ENCODE measurements at regions not wholly inside any gene's neighbourhood (a gene's known extent, or its start where the extent isn't known, plus 50 kb on each side); places are given as distances from the start of the nearest gene placed in this dataset.

DNA sequence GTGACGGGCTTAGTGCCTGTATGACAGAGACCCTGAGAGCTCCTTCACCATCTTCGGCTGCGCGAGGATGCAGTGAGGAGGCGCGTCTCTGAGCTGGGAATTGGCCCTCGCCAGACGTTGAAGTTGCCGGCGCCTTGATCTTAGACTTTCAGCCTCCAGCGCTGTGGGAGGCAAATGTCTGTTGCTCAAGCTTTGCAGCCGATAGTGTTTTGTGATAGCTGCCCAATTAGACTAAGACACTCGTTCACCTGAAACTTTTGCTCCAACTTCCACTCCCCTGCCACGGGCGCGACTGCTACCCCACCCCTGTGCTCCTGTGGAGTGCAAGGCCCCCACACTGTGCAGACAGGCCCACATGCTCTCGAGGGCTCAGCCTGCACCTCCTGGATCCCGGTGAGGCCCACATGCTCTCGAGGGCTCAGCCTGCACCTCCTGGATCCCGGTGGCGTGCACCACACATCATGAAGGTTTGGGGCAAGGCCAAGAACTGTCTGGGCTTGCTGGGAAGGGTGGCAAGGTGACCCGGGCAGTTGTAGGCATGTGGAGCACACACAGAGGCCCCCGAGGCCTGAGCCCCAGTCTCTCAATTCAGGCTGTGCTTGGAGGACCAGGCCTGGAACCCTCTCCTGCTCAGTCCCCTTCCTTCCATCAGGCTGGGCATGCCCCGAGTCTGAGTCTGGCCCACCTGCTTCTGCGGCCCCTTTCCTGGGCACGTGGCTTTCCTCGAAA is 324.6 kb downstream of the TMEM121 start:
- Histone ChIP-seq H3K36me3 (ENCODE audit: control insufficient read depth in 2 of 2, insufficient read depth in 2 of 2, low read length in 1 of 2) (no peaks in the 10 kb centered on the region), H3K4me3 (ENCODE audit: low read depth in 1 of 2, low read length in 2 of 2) (no peak overlapping the region), H3K9me3 (ENCODE audit: control insufficient read depth in 2 of 2, insufficient read depth in 1 of 2, low read depth in 1 of 2, low read length in 1 of 2) (peaks cover 0 to 3% of the 10 kb centered on the region in 2 donors), H3K27me3 (ENCODE audit: control insufficient read depth in 1 of 2, insufficient read depth in 2 of 2, low read length in 2 of 2) (no peaks in the 10 kb centered on the region), H3K27ac (ENCODE audit: low read depth in 2 of 2, low read length in 1 of 2) (no peak overlapping the region), H3K4me1 (ENCODE audit: control insufficient read depth in 2 of 2, insufficient read depth in 2 of 2, low read length in 1 of 2) (no peaks in the 10 kb centered on the region)
- WGBS, 2 donors: 88 to 89% methylated on average over 27 of the region's 27 CpGs

- Histone ChIP-seq H3K27me3 (ENCODE audit: control insufficient read depth in 1 of 2, insufficient read depth in 2 of 2, low read length in 2 of 2) (no peaks in the 10 kb centered on the region), H3K4me3 (ENCODE audit: low read depth in 1 of 2, low read length in 2 of 2) (no peak overlapping the region), H3K27ac (ENCODE audit: low read depth in 2 of 2, low read length in 1 of 2) (no peak overlapping the region), H3K36me3 (ENCODE audit: control insufficient read depth in 2 of 2, insufficient read depth in 2 of 2, low read length in 1 of 2) (no peaks in the 10 kb centered on the region), H3K4me1 (ENCODE audit: control insufficient read depth in 2 of 2, insufficient read depth in 2 of 2, low read length in 1 of 2) (no peaks in the 10 kb centered on the region), H3K9me3 (ENCODE audit: control insufficient read depth in 2 of 2, insufficient read depth in 1 of 2, low read depth in 1 of 2, low read length in 1 of 2) (peaks cover 0 to 7% of the 10 kb centered on the region in 2 donors)
- 84 to 85% methylated on average over 26 of the region's 26 CpGs for WGBS, 2 donors
Observed at GRCh38 chr14:105851716-105852377, 325.5 kb downstream of the TMEM121 start.

DNA sequence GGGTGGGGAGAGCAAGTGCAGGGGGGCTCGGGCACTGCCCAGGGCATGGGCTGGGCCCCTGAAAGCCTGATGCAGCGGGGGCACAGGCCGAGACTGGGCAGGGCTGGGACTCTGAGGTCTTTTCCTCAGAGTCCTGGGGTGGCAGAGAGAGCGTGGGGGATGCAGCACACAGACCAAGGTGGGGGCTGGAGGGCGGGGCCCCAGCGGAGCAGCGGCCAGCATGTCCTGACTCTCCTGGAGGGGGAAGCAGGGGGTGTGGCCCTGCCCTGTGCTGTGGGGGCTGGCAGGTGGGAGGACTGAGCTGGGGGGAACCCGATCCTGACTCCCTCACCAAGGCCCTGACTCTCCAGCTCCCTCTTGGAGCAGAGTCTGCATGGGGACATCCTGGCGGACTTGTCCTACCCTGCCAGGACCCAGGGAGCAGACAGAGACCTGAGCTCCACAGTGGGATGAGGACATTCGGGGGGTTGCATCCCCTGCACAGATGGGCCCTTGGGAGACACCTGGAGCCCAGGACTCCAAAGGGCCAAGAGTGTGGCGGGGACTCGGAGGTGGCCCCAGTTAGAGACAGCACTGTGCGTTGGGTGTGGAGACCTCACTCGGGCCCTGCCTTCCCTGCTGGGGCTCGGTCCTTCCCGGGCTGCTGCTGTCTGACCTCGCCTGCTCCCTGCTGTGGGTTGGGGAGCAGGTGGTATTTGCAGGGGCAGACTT is 326.1 kb downstream of the TMEM121 start:
- no peak overlapping the region for H3K27ac ChIP-seq (ENCODE audit: low read depth in 2 of 2, low read length in 1 of 2)
- H3K9me3 ChIP-seq (ENCODE audit: control insufficient read depth in 2 of 2, insufficient read depth in 1 of 2, low read depth in 1 of 2, low read length in 1 of 2): peaks cover 0 to 13% of the 10 kb centered on the region in 2 donors
- 79 to 81% methylated on average over 16 to 17 of the region's 17 CpGs for WGBS, 2 donors
- H3K36me3 ChIP-seq (ENCODE audit: control insufficient read depth in 2 of 2, insufficient read depth in 2 of 2, low read length in 1 of 2): no peaks in the 10 kb centered on the region
- no peaks in the 10 kb centered on the region for H3K4me1 ChIP-seq (ENCODE audit: control insufficient read depth in 2 of 2, insufficient read depth in 2 of 2, low read length in 1 of 2)
- no peaks in the 10 kb centered on the region for H3K27me3 ChIP-seq (ENCODE audit: control insufficient read depth in 1 of 2, insufficient read depth in 2 of 2, low read length in 2 of 2)
- H3K4me3 ChIP-seq (ENCODE audit: low read depth in 1 of 2, low read length in 2 of 2): no peak overlapping the region

DNA sequence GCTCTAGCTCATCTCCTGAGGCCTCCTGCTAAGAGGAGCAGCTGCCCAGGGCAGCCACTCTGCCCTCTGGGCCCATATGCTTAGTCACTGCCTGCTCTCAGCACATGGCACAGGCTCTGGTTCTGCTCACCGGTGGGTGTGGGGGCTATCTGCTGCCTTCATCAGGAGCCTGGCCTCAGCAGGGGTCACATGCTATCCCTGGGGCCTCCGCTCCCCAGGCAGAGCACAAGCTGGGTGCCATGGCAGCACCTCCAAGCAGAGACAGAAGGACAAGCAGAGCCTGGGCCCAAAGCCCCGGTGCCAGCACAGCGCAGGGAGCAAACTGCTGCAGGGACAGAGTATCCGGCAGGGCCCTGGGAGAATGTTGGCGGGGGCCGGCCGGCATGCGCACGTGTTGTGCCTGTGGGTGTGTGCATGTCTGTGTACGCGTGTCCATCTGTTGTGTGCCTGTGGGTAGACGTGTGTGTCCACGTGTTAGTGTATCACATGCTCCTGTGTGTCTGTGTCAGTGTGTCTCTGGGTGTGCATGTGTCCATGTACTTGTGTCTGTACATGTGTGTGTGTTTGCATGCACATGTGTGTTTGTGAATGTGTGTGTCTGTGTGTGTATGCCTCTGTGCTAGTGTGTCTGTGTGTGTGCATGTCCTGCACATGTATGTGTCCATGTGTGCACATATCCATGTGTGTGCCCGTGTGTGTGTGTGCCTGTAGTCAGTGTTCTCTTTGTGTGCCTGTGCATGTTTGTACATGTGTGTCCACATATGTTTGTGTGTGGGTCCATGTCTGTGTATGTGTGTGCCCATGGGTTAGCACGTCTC is 326.9 kb downstream of the TMEM121 start:
- Histone ChIP-seq H3K4me1 (ENCODE audit: control insufficient read depth in 2 of 2, insufficient read depth in 2 of 2, low read length in 1 of 2) (no peaks in the 10 kb centered on the region), H3K27me3 (ENCODE audit: control insufficient read depth in 1 of 2, insufficient read depth in 2 of 2, low read length in 2 of 2) (no peaks in the 10 kb centered on the region), H3K36me3 (ENCODE audit: control insufficient read depth in 2 of 2, insufficient read depth in 2 of 2, low read length in 1 of 2) (no peaks in the 10 kb centered on the region), H3K27ac (ENCODE audit: low read depth in 2 of 2, low read length in 1 of 2) (no peak overlapping the region), H3K4me3 (ENCODE audit: low read depth in 1 of 2, low read length in 2 of 2) (no peak overlapping the region), H3K9me3 (ENCODE audit: control insufficient read depth in 2 of 2, insufficient read depth in 1 of 2, low read depth in 1 of 2, low read length in 1 of 2) (peaks cover 3 to 19% of the 10 kb centered on the region in 2 donors)
- WGBS, 2 donors: 85 to 87% methylated on average over 16 of the region's 16 CpGs

DNA sequence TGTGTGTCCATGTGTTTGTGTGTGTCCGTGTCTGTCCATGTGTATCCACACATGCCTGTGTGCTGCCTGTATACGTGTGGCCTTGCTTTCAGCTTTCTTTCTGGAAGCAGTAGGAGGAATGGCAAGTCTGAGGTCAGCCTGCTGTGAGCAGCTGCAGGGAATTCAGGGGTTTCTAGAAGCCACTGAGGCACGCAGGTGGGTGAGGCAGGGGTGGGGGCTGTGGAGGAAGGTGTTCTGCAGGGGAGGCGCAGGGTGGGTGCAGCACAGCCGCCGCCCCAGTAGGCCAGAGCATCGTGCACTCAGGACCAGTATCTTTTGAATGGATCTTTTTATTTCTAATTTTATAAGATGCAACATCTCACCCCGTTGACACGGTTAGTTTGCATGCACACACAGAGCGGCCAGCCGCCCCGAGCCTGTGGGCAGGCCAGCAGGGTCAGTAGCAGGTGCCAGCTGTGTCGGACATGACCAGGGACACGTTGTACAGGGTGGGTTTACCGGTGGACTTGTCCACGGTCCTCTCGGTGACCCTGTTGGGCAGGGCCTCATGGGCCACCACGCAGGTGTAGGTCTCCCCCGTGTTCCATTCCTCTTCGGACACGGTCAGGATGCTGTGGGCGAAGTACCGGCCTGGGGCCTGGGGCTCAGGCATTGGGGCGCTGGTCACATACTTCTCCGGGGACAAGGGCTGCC is 327.7 kb downstream of the TMEM121 start:
- no peak overlapping the region for H3K4me3 ChIP-seq (ENCODE audit: low read depth in 1 of 2, low read length in 2 of 2)
- no peak overlapping the region for H3K27ac ChIP-seq (ENCODE audit: low read depth in 2 of 2, low read length in 1 of 2)
- H3K4me1 ChIP-seq (ENCODE audit: control insufficient read depth in 2 of 2, insufficient read depth in 2 of 2, low read length in 1 of 2): no peaks in the 10 kb centered on the region
- peaks cover 7 to 21% of the 10 kb centered on the region in 2 donors for H3K9me3 ChIP-seq (ENCODE audit: control insufficient read depth in 2 of 2, insufficient read depth in 1 of 2, low read depth in 1 of 2, low read length in 1 of 2)
- 88 to 89% methylated on average over 25 of the region's 25 CpGs for WGBS, 2 donors
- no peaks in the 10 kb centered on the region for H3K27me3 ChIP-seq (ENCODE audit: control insufficient read depth in 1 of 2, insufficient read depth in 2 of 2, low read length in 2 of 2)
- no peaks in the 10 kb centered on the region for H3K36me3 ChIP-seq (ENCODE audit: control insufficient read depth in 2 of 2, insufficient read depth in 2 of 2, low read length in 1 of 2)

GRCh38 chr14:105854600-105855245 is 328.3 kb downstream of the TMEM121 start:
- Histone ChIP-seq H3K4me1 (ENCODE audit: control insufficient read depth in 2 of 2, insufficient read depth in 2 of 2, low read length in 1 of 2) (no peaks in the 10 kb centered on the region), H3K36me3 (ENCODE audit: control insufficient read depth in 2 of 2, insufficient read depth in 2 of 2, low read length in 1 of 2) (no peaks in the 10 kb centered on the region), H3K27ac (ENCODE audit: low read depth in 2 of 2, low read length in 1 of 2) (no peak overlapping the region), H3K9me3 (ENCODE audit: control insufficient read depth in 2 of 2, insufficient read depth in 1 of 2, low read depth in 1 of 2, low read length in 1 of 2) (peaks cover 7 to 25% of the 10 kb centered on the region in 2 donors), H3K27me3 (ENCODE audit: control insufficient read depth in 1 of 2, insufficient read depth in 2 of 2, low read length in 2 of 2) (no peaks in the 10 kb centered on the region), H3K4me3 (ENCODE audit: low read depth in 1 of 2, low read length in 2 of 2) (no peak overlapping the region)
- WGBS, 2 donors: 89 to 92% methylated on average over 22 to 26 of the region's 26 CpGs

DNA sequence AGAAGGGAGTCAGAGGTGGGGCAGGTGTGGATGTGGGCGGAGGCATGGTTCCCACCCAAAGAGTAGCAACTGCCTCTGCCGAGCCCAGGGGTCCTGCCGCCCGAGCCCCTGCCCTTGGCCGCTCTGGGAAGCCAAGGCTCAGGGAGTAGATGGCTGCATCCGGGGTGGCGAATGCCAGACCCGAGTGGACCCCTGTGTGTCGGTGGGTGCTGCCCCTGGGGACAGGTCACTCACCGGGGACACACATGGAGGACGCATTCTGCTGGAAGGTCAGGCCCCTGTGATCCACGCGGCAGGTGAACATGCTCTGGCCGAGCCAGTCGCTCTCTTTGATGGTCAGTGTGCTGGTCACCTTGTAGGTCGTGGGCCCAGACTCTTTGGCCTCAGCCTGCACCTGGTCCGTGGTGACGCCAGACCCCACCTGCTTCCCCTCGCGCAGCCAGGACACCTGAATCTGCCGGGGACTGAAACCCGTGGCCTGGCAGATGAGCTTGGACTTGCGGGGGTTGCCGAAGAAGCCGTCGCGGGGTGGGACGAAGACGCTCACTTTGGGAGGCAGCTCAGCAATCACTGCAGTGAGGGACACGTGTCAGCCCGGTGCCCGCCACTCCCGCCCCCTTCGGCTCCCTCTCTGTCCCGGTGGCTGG is 329.0 kb downstream of the TMEM121 start:
- no peak overlapping the region for H3K27ac ChIP-seq (ENCODE audit: low read depth in 2 of 2, low read length in 1 of 2)
- no peaks in the 10 kb centered on the region for H3K36me3 ChIP-seq (ENCODE audit: control insufficient read depth in 2 of 2, insufficient read depth in 2 of 2, low read length in 1 of 2)
- no peaks in the 10 kb centered on the region for H3K4me1 ChIP-seq (ENCODE audit: control insufficient read depth in 2 of 2, insufficient read depth in 2 of 2, low read length in 1 of 2)
- 88% methylated on average over 35 of the region's 35 CpGs for WGBS, 2 donors
- H3K4me3 ChIP-seq (ENCODE audit: low read depth in 1 of 2, low read length in 2 of 2): no peak overlapping the region
- no peaks in the 10 kb centered on the region for H3K27me3 ChIP-seq (ENCODE audit: control insufficient read depth in 1 of 2, insufficient read depth in 2 of 2, low read length in 2 of 2)
- H3K9me3 ChIP-seq (ENCODE audit: control insufficient read depth in 2 of 2, insufficient read depth in 1 of 2, low read depth in 1 of 2, low read length in 1 of 2): peaks cover 7 to 28% of the 10 kb centered on the region in 2 donors

GRCh38 chr14:105855893-105856675 is 329.7 kb downstream of the TMEM121 start:
- Histone ChIP-seq H3K4me1 (ENCODE audit: control insufficient read depth in 2 of 2, insufficient read depth in 2 of 2, low read length in 1 of 2) (no peaks in the 10 kb centered on the region), H3K9me3 (ENCODE audit: control insufficient read depth in 2 of 2, insufficient read depth in 1 of 2, low read depth in 1 of 2, low read length in 1 of 2) (peaks cover 7 to 28% of the 10 kb centered on the region in 2 donors), H3K27me3 (ENCODE audit: control insufficient read depth in 1 of 2, insufficient read depth in 2 of 2, low read length in 2 of 2) (no peaks in the 10 kb centered on the region), H3K27ac (ENCODE audit: low read depth in 2 of 2, low read length in 1 of 2) (no peak overlapping the region), H3K36me3 (ENCODE audit: control insufficient read depth in 2 of 2, insufficient read depth in 2 of 2, low read length in 1 of 2) (no peaks in the 10 kb centered on the region), H3K4me3 (ENCODE audit: low read depth in 1 of 2, low read length in 2 of 2) (no peak overlapping the region)
- 80 to 81% methylated on average over 28 of the region's 28 CpGs for WGBS, 2 donors
